Progenitor cell of endocrine pancreas (in vitro differentiated cells): ENCODE measurements at regions not wholly inside any gene's neighbourhood (a gene's known extent, or its start where the extent isn't known, plus 50 kb on each side); places are given as distances from the start of the nearest gene placed in this dataset.

Source experiments
- DNase-seq: peaks from one replicate; pipeline ENCODE4 v3.0.0; 2021; ENCODE audit warnings: low spot score; ENCODE audit not compliant: unreplicated experiment
- H3K27ac Mint-ChIP-seq: 2 replicates; pipeline ENCODE4 v1.8.0; 2021; ENCODE audit warnings: mild to moderate bottlenecking, moderate library complexity, mixed read lengths
- H3K27me3 Mint-ChIP-seq: 2 replicates; pipeline ENCODE4 v1.8.0; 2021; ENCODE audit warnings: mixed read lengths
- H3K36me3 Mint-ChIP-seq: 2 replicates; pipeline ENCODE4 v1.8.0; 2022; ENCODE audit warnings: mixed read lengths; ENCODE audit not compliant: insufficient read depth
- H3K4me1 Mint-ChIP-seq: 2 replicates; pipeline ENCODE4 v1.8.0; 2021; ENCODE audit warnings: low read depth, mixed read lengths
- H3K4me3 Mint-ChIP-seq: 2 replicates; pipeline ENCODE4 v1.8.0; 2021; ENCODE audit warnings: low read depth, mild to moderate bottlenecking, moderate library complexity, mixed read lengths
- H3K9me3 Mint-ChIP-seq: 2 replicates; pipeline ENCODE4 v1.8.0; 2021; ENCODE audit warnings: low read depth, mixed read lengths
- TF ChIP-seq, protein P1 (sequence below): fragments of 200-600 bp; sonication (generic); IDR thresholded peaks from one replicate; pipeline ENCODE4 v1.5.0; 2021; ENCODE audit warnings: antibody characterized with exemption, mild to moderate bottlenecking; ENCODE audit not compliant: unreplicated experiment

GRCh38 chr2:105617631-105618350, 126.9 kb upstream of the NCK2 start:
- TF ChIP-seq, protein P1, sequence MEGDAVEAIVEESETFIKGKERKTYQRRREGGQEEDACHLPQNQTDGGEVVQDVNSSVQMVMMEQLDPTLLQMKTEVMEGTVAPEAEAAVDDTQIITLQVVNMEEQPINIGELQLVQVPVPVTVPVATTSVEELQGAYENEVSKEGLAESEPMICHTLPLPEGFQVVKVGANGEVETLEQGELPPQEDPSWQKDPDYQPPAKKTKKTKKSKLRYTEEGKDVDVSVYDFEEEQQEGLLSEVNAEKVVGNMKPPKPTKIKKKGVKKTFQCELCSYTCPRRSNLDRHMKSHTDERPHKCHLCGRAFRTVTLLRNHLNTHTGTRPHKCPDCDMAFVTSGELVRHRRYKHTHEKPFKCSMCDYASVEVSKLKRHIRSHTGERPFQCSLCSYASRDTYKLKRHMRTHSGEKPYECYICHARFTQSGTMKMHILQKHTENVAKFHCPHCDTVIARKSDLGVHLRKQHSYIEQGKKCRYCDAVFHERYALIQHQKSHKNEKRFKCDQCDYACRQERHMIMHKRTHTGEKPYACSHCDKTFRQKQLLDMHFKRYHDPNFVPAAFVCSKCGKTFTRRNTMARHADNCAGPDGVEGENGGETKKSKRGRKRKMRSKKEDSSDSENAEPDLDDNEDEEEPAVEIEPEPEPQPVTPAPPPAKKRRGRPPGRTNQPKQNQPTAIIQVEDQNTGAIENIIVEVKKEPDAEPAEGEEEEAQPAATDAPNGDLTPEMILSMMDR: no peak
- no peaks in the 10 kb centered on the region for H3K9me3 Mint-ChIP-seq
- H3K4me3 Mint-ChIP-seq: no peak overlapping the region
- peaks cover 16% of the 10 kb centered on the region for H3K27me3 Mint-ChIP-seq
- no peaks in the 10 kb centered on the region for H3K36me3 Mint-ChIP-seq
- DNase-seq: no peak
- H3K27ac Mint-ChIP-seq: no peak overlapping the region
- H3K4me1 Mint-ChIP-seq: peaks cover 15% of the 10 kb centered on the region

DNA sequence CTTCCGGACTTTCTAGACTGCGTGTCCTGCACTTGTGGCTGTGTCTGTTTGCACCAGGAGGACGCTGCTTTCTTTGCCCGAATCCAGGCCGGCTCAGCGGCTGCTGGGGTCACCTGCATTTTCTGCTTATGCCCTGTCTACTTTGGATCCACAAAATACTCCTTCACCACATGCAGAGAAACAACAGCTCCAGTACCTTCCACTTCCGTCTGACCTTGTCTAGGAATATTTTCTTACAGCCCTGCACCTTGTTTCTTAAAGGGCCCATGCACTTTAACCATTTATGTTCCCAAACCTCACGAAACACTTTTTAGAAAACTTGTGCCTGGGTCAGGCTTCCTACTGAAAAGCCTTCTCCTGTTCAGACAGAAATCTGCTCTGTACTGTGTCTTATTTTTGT, 129.4 kb upstream of the NCK2 start:
- TF ChIP-seq, protein P1: no peak
- Mint-ChIP-seq H3K4me1 (peaks cover 30% of the 10 kb centered on the region), H3K27ac (no peak overlapping the region), H3K9me3 (no peaks in the 10 kb centered on the region), H3K4me3 (no peak overlapping the region), H3K27me3 (peaks cover 7% of the 10 kb centered on the region), H3K36me3 (no peaks in the 10 kb centered on the region)
- no peak for DNase-seq

DNA sequence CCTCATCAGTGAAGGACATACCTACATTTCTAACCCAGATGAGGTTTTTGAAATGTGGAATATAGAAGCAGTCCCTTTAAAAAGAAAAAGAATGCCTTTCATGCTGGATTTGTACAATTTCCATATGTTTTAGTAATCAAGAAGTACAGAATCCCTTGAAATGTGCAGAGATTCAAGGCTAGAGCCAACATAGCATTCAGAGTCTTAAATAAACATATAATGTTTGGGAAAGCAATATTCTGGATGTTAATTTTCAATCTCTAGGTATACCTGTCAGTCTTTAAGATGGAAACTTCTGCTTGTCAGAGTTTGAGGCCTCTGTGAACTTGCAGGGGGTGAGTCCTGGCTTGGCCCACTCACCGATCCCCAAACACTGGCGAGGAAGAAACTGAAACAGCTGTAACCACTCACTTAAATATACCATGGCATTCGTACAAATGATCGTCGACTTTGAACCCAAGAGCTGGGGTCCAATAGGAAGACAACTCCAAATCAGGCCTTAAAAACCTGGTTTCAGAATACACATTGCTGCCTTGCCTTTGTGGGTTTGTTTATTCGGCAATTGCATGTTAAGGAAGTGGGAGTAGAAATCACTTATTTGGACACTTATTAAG, 132.8 kb upstream of the NCK2 start:
- H3K27ac Mint-ChIP-seq: no peak overlapping the region
- no peak for DNase-seq
- peaks cover 26% of the 10 kb centered on the region for H3K4me1 Mint-ChIP-seq
- no peaks in the 10 kb centered on the region for H3K36me3 Mint-ChIP-seq
- H3K4me3 Mint-ChIP-seq: no peak overlapping the region
- H3K9me3 Mint-ChIP-seq: no peaks in the 10 kb centered on the region
- TF ChIP-seq, protein P1: no peak
- H3K27me3 Mint-ChIP-seq: no peaks in the 10 kb centered on the region

- Mint-ChIP-seq H3K27ac (no peak overlapping the region), H3K4me3 (no peak overlapping the region), H3K27me3 (no peaks in the 10 kb centered on the region), H3K9me3 (no peaks in the 10 kb centered on the region), H3K4me1 (peaks cover 26% of the 10 kb centered on the region), H3K36me3 (no peaks in the 10 kb centered on the region)
- TF ChIP-seq, protein P1: no peak
- DNase-seq: no peak
Observed at GRCh38 chr2:105611333-105611637, 133.4 kb upstream of the NCK2 start.

GRCh38 chr2:105610576-105611332, 134.0 kb upstream of the NCK2 start:
- Mint-ChIP-seq H3K4me3 (no peak overlapping the region), H3K36me3 (no peaks in the 10 kb centered on the region), H3K4me1 (peaks cover 22% of the 10 kb centered on the region), H3K9me3 (no peaks in the 10 kb centered on the region), H3K27ac (no peak overlapping the region), H3K27me3 (no peaks in the 10 kb centered on the region)
- no peak for DNase-seq
- TF ChIP-seq, protein P1: no peak
